ENCODE measurements at regions not wholly inside any gene's neighbourhood (a gene's known extent, or its start where the extent isn't known, plus 50 kb on each side); places are given as distances from the start of the nearest gene placed in this dataset.
"Not testable (repeated sequence)": the region's sequence is repeated elsewhere in the genome, so short reads cannot be mapped to it uniquely, and the experiment has no call there.

- no peak for DNase-seq
These were observed 81.8 kb upstream of the SYN3 start for GRCh38 chr22:33139937-33140336.

GRCh38 chr22:33138333-33138732 is 80.2 kb upstream of the SYN3 start:
- DNase-seq = not testable (repeated sequence)

- no peak for DNase-seq
These were observed 72.3 kb upstream of the SYN3 start for GRCh38 chr22:33130473-33130872.

- no peak for DNase-seq
These were observed 71.4 kb upstream of the SYN3 start for GRCh38 chr22:33129621-33130020.

GRCh38 chr22:33126881-33127280 is 68.7 kb upstream of the SYN3 start:
- peak; percentile 50 for DNase-seq

GRCh38 chr22:33124471-33124870 is 66.3 kb upstream of the SYN3 start:
- no peak for DNase-seq

- not testable (repeated sequence) for DNase-seq
These were observed 64.3 kb upstream of the SYN3 start for GRCh38 chr22:33122439-33122838.

- DNase-seq = no peak
These were observed 60.9 kb upstream of the SYN3 start for GRCh38 chr22:33119044-33119443.

GRCh38 chr22:33117821-33118220 is 59.6 kb upstream of the SYN3 start:
- no peak for DNase-seq

- no peak for DNase-seq
These were observed 58.8 kb upstream of the SYN3 start for GRCh38 chr22:33116841-33117547.

GRCh38 chr22:33114565-33114964 is 56.4 kb upstream of the SYN3 start:
- no peak for DNase-seq

- DNase-seq = peak; percentile 33
These were observed 54.4 kb upstream of the SYN3 start for GRCh38 chr22:33112580-33112979.

GRCh38 chr22:33111491-33111890 is 53.3 kb upstream of the SYN3 start:
- no peak for DNase-seq

- no peak for DNase-seq
These were observed 52.5 kb upstream of the SYN3 start for GRCh38 chr22:33110562-33111163.

GRCh38 chr22:33109514-33110430 is 51.6 kb upstream of the SYN3 start:
- no peak for DNase-seq

- DNase-seq = no peak
These were observed 49.9 kb upstream of the SYN3 start for GRCh38 chr22:33108037-33108436.
